ENCODE measurements at regions not wholly inside any gene's neighbourhood (a gene's known extent, or its start where the extent isn't known, plus 50 kb on each side); places are given as distances from the start of the nearest gene placed in this dataset.

GRCh38 chr5:8700671-8701070, 831.7 kb downstream of the MTRR start:
- Histone ChIP-seq H3K36me3 (ENCODE audit: control insufficient read depth, insufficient read depth, low read length) (no peaks in the 10 kb centered on the region), H3K27ac (ENCODE audit: insufficient read depth, low read length) (peak overlapping the region; percentile 44), H2AFZ (ENCODE audit: low read length) (peak overlapping the region; percentile 33), H3K9ac (ENCODE audit: insufficient read depth, low read length) (no peak overlapping the region), H3K9me3 (ENCODE audit: control insufficient read depth, insufficient read depth, low read depth, low read length) (no peaks in the 10 kb centered on the region), H3K79me2 (ENCODE audit: control insufficient read depth, insufficient read depth, low read length) (no peaks in the 10 kb centered on the region), H3K4me1 (ENCODE audit: control insufficient read depth, extremely low read depth, insufficient read depth, low read length) (peaks cover 6% of the 10 kb centered on the region), H3K4me2 (ENCODE audit: extremely low read depth, insufficient read depth, low read length) (peak overlapping the region; percentile 75), H3K4me3 (replicated peaks in 1 of 4; ENCODE audit: control extremely low read depth in 1 of 4, insufficient read depth in 1 of 4, low read depth in 3 of 4, low read length in 4 of 4) (peak overlapping the region in 2 of 4 experiments; percentile 12), H4K20me1 (ENCODE audit: control insufficient read depth, extremely low read depth, insufficient read depth, low read length) (no peaks in the 10 kb centered on the region), H3K27me3 (ENCODE audit: control insufficient read depth, insufficient read depth, low read length) (no peaks in the 10 kb centered on the region)
- peak in 1 of 2 donors; percentile 84 for DNase-seq (ENCODE audit: low read depth in 2 of 2)
- TF ChIP-seq EZH2 (IDR thresholded peaks at IDR 0.05; ENCODE audit: low read length, missing control alignments), result no peak
- TF ChIP-seq, protein P1, sequence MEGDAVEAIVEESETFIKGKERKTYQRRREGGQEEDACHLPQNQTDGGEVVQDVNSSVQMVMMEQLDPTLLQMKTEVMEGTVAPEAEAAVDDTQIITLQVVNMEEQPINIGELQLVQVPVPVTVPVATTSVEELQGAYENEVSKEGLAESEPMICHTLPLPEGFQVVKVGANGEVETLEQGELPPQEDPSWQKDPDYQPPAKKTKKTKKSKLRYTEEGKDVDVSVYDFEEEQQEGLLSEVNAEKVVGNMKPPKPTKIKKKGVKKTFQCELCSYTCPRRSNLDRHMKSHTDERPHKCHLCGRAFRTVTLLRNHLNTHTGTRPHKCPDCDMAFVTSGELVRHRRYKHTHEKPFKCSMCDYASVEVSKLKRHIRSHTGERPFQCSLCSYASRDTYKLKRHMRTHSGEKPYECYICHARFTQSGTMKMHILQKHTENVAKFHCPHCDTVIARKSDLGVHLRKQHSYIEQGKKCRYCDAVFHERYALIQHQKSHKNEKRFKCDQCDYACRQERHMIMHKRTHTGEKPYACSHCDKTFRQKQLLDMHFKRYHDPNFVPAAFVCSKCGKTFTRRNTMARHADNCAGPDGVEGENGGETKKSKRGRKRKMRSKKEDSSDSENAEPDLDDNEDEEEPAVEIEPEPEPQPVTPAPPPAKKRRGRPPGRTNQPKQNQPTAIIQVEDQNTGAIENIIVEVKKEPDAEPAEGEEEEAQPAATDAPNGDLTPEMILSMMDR (conservative IDR thresholded peaks at IDR 0.05 in 1 of 2, IDR thresholded peaks at IDR 0.05 in 1 of 2; ENCODE audit: low read depth in 1 of 2, low read length in 2 of 2), result no peak

DNA sequence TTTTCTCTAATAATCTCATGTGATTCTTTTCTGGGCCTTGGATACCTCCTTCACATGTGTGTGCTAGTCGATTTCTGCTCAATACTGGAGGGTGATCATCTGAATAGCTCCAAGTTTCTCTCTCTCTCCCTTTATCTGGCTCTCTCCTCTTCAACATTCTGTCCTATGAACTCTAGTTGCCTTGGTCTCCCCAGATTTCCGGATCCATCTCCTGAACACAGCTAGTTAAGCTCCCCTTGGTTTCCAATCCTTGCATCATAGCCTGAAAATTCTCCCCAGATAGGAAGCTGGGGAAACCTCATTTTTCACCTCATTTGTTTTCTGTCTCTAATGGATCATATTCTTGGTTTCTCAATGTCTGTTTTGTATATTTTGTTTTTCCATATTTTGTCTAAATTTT, 832.3 kb downstream of the MTRR start:
- Histone ChIP-seq H4K20me1 (ENCODE audit: control insufficient read depth, extremely low read depth, insufficient read depth, low read length) (no peaks in the 10 kb centered on the region), H3K9ac (ENCODE audit: insufficient read depth, low read length) (no peak overlapping the region), H3K4me1 (ENCODE audit: control insufficient read depth, extremely low read depth, insufficient read depth, low read length) (peaks cover 6% of the 10 kb centered on the region), H3K36me3 (ENCODE audit: control insufficient read depth, insufficient read depth, low read length) (no peaks in the 10 kb centered on the region), H3K27ac (ENCODE audit: insufficient read depth, low read length) (no peak overlapping the region), H3K4me3 (replicated peaks in 1 of 4; ENCODE audit: control extremely low read depth in 1 of 4, insufficient read depth in 1 of 4, low read depth in 3 of 4, low read length in 4 of 4) (no peak overlapping the region), H3K4me2 (ENCODE audit: extremely low read depth, insufficient read depth, low read length) (peak overlapping the region; percentile 4), H2AFZ (ENCODE audit: low read length) (peak overlapping the region; percentile 40), H3K9me3 (ENCODE audit: control insufficient read depth, insufficient read depth, low read depth, low read length) (no peaks in the 10 kb centered on the region), H3K27me3 (ENCODE audit: control insufficient read depth, insufficient read depth, low read length) (no peaks in the 10 kb centered on the region), H3K79me2 (ENCODE audit: control insufficient read depth, insufficient read depth, low read length) (no peaks in the 10 kb centered on the region)
- peak in 1 of 2 donors; percentile 70 for DNase-seq (ENCODE audit: low read depth in 2 of 2)
- no peak for TF ChIP-seq EZH2 (IDR thresholded peaks at IDR 0.05; ENCODE audit: low read length, missing control alignments)
- TF ChIP-seq, protein P1 (conservative IDR thresholded peaks at IDR 0.05 in 1 of 2, IDR thresholded peaks at IDR 0.05 in 1 of 2; ENCODE audit: low read depth in 1 of 2, low read length in 2 of 2), result no peak

GRCh38 chr5:8710426-8710930, 835.4 kb downstream of the SEMA5A start:
- peak overlapping the region in 1 of 4 experiments; percentile 3 for H3K4me3 ChIP-seq (replicated peaks in 1 of 4; ENCODE audit: control extremely low read depth in 1 of 4, insufficient read depth in 1 of 4, low read depth in 3 of 4, low read length in 4 of 4)
- peak overlapping the region; percentile 29 for H2AFZ ChIP-seq (ENCODE audit: low read length)
- DNase-seq (ENCODE audit: low read depth in 2 of 2), result peak in 1 of 2 donors; percentile 58
- no peaks in the 10 kb centered on the region for H3K4me1 ChIP-seq (ENCODE audit: control insufficient read depth, extremely low read depth, insufficient read depth, low read length)
- no peak overlapping the region for H3K27ac ChIP-seq (ENCODE audit: insufficient read depth, low read length)
- no peaks in the 10 kb centered on the region for H4K20me1 ChIP-seq (ENCODE audit: control insufficient read depth, extremely low read depth, insufficient read depth, low read length)
- TF ChIP-seq, protein P1 (conservative IDR thresholded peaks at IDR 0.05 in 1 of 2, IDR thresholded peaks at IDR 0.05 in 1 of 2; ENCODE audit: low read depth in 1 of 2, low read length in 2 of 2), result no peak
- TF ChIP-seq EZH2 (IDR thresholded peaks at IDR 0.05; ENCODE audit: low read length, missing control alignments), result no peak
- H3K36me3 ChIP-seq (ENCODE audit: control insufficient read depth, insufficient read depth, low read length), result no peaks in the 10 kb centered on the region
- peak overlapping the region; percentile 40 for H3K4me2 ChIP-seq (ENCODE audit: extremely low read depth, insufficient read depth, low read length)
- H3K27me3 ChIP-seq (ENCODE audit: control insufficient read depth, insufficient read depth, low read length), result no peaks in the 10 kb centered on the region
- no peaks in the 10 kb centered on the region for H3K79me2 ChIP-seq (ENCODE audit: control insufficient read depth, insufficient read depth, low read length)
- no peak overlapping the region for H3K9ac ChIP-seq (ENCODE audit: insufficient read depth, low read length)
- H3K9me3 ChIP-seq (ENCODE audit: control insufficient read depth, insufficient read depth, low read depth, low read length), result no peaks in the 10 kb centered on the region

Data from fibroblast of lung (primary cell).